Endothelial cell of umbilical vein (primary cell): ENCODE measurements at regions not wholly inside any gene's neighbourhood (a gene's known extent, or its start where the extent isn't known, plus 50 kb on each side); places are given as distances from the start of the nearest gene placed in this dataset.
A peak's percentile ranks its signal among the peaks of the same experiment; 100 is the strongest.

Experiments used
- BruUV-seq: library from RNA; stranded (reverse); fragments of 400-500 nt; replicated peaks from 2 replicates; lab custom pipeline; 2021; lab: Mats Ljungman, UMichigan
- CTCF ChIA-PET: fragments of 300-600, 350-600 bp; sonication (Branson Sonifier 250); formaldehyde crosslinking; loops from one replicate; lab custom pipeline; 2021; ENCODE audit warnings: antibody characterized with exemption, inconsistent platforms; lab: Charles Lee
- POLR2A ChIA-PET: fragments of 300-600, 350-600 bp; sonication (Branson Sonifier 250); formaldehyde crosslinking; loops from one replicate; lab custom pipeline; 2021; ENCODE audit warnings: antibody characterized with exemption, inconsistent platforms; lab: Charles Lee
- DNase-seq: peaks from one replicate; pipeline ENCODE4 v3.0.0-alpha.2; 2011; ENCODE audit warnings: low read depth, low spot score
- FAIRE-seq: peaks from 2 replicates; lab custom pipeline; 2011; peaks lifted over from hg19 to GRCh38; lab: Jason Lieb, UNC
- H2AFZ ChIP-seq: 2 replicates; pipeline ENCODE4 v1.6.0; 2012; ENCODE audit warnings: low read depth, low read length, control low read depth, inconsistent platforms
- H3K27ac ChIP-seq: 2 replicates; pipeline ENCODE4 v1.5.1; 2011; ENCODE audit warnings: low read depth, mild to moderate bottlenecking, control low read depth, low read length, moderate library complexity; ENCODE audit not compliant: insufficient read depth
- H3K27me3 ChIP-seq, 2 experiments: 2 replicates each; pipeline versions ENCODE4 v1.6.0 to v1.6.1; 2011; ENCODE audit warnings: low read length in 2 of 2, mixed read lengths in 1 of 2; ENCODE audit not compliant: control insufficient read depth in 2 of 2, insufficient read depth in 2 of 2
- H3K36me3 ChIP-seq, 2 experiments: 2 replicates in 1 of 2; 3 replicates in 1 of 2; pipeline ENCODE4 v1.5.1; 2011; ENCODE audit warnings: low read length in 2 of 2, mild to moderate bottlenecking in 1 of 2, moderate library complexity in 1 of 2; ENCODE audit not compliant: control insufficient read depth in 2 of 2, insufficient read depth in 2 of 2; ENCODE audit errors: extremely low read depth in 1 of 2
- H3K4me1 ChIP-seq: 3 replicates; pipeline ENCODE4 v1.5.1; 2011; ENCODE audit warnings: mild to moderate bottlenecking, low read length; ENCODE audit not compliant: control insufficient read depth, insufficient read depth; ENCODE audit errors: extremely low read depth
- H3K4me2 ChIP-seq: 2 replicates; pipeline ENCODE4 v1.6.1; 2011; ENCODE audit warnings: low read length, control low read depth, mixed read lengths; ENCODE audit not compliant: insufficient read depth
- H3K4me3 ChIP-seq, 3 experiments: fragments of 200-600 bp in 1 of 3; sonication (generic), shearing (Covaris generic) in 1 of 3; replicated peaks in 1 of 3; 2 replicates each; pipeline ENCODE4 v1.5.1; 2011 to 2016; ENCODE audit warnings: control low read depth in 3 of 3, low read length in 3 of 3, mild to moderate bottlenecking in 2 of 3, inconsistent platforms in 1 of 3, low read depth in 1 of 3, moderate library complexity in 1 of 3; ENCODE audit not compliant: insufficient read depth in 1 of 3
- H3K79me2 ChIP-seq: 2 replicates; pipeline ENCODE4 v1.6.0; 2012; ENCODE audit warnings: low read length, inconsistent platforms; ENCODE audit not compliant: control insufficient read depth, insufficient read depth
- H3K9ac ChIP-seq: replicated peaks from 2 replicates; pipeline ENCODE3; 2011; ENCODE audit warnings: low read length, control low read depth; ENCODE audit not compliant: insufficient read depth; ENCODE audit errors: extremely low read depth
- H3K9me1 ChIP-seq: replicated peaks from 3 replicates; pipeline ENCODE4 v1.6.0; 2011; ENCODE audit warnings: mild to moderate bottlenecking, low read length; ENCODE audit not compliant: control insufficient read depth, insufficient read depth; ENCODE audit errors: extremely low read depth
- H3K9me3 ChIP-seq: replicated peaks from 2 replicates; pipeline ENCODE4 v1.5.1; 2012; ENCODE audit warnings: low read length, inconsistent platforms; ENCODE audit not compliant: control insufficient read depth, insufficient read depth
- H4K20me1 ChIP-seq: replicated peaks from 2 replicates; pipeline ENCODE3; 2011; ENCODE audit warnings: mild to moderate bottlenecking, low read length; ENCODE audit not compliant: control insufficient read depth, insufficient read depth; ENCODE audit errors: extremely low read depth
- EZH2 ChIP-seq: IDR thresholded peaks from 2 replicates; pipeline ENCODE4 v1.6.1; 2012; ENCODE audit warnings: borderline replicate concordance, low read depth, mild to moderate bottlenecking, moderate library complexity, low read length, inconsistent platforms; ENCODE audit not compliant: severe bottlenecking
- FOS ChIP-seq: IDR thresholded peaks from 2 replicates; pipeline ENCODE4 v1.6.1; 2011; ENCODE audit warnings: mild to moderate bottlenecking, low read length, moderate library complexity, borderline replicate concordance; ENCODE audit not compliant: insufficient read depth
- GATA2 ChIP-seq: IDR thresholded peaks from 2 replicates; pipeline ENCODE4 v1.7.0; 2011; ENCODE audit warnings: low read depth, mild to moderate bottlenecking, moderate library complexity, mixed read lengths, low read length; ENCODE audit not compliant: insufficient read length, insufficient read depth
- JUN ChIP-seq: IDR thresholded peaks from 2 replicates; pipeline ENCODE4 v1.6.1; 2011; ENCODE audit warnings: borderline replicate concordance, low read depth; ENCODE audit not compliant: insufficient read length, insufficient read depth
- MYC ChIP-seq: IDR thresholded peaks from one replicate; pipeline ENCODE4 v1.6.1; 2011; ENCODE audit warnings: mild to moderate bottlenecking, low read depth, low read length
- POLR2A ChIP-seq: IDR thresholded peaks from 2 replicates; pipeline ENCODE4 v1.6.1; 2012; ENCODE audit warnings: low read depth, mild to moderate bottlenecking, control low read depth, low read length
- POLR2AphosphoS5 ChIP-seq: IDR thresholded peaks from 2 replicates; pipeline ENCODE4 v1.6.1; 2012; ENCODE audit warnings: low read depth, mild to moderate bottlenecking, control low read depth, low read length, moderate library complexity; ENCODE audit not compliant: insufficient read depth
- dilution Hi-C: fragments of 300-500 bp; cut with MboI; formaldehyde crosslinking; loops from one replicate; pipeline ENCODE4 v1.15.0; 2019; ENCODE audit warnings: low sequenced_read_pairs; ENCODE audit not compliant: extremely low pct_ligation_motif_present
- intact Hi-C: fragments of 100-400 bp; cut with micrococcal nuclease; formaldehyde crosslinking; loops from one replicate; pipeline ENCODE4 v1.10.0; 2022
- TF ChIP-seq, protein P1 (sequence below): IDR thresholded peaks from 2 replicates; pipeline ENCODE4 v1.6.1; 2011; ENCODE audit not compliant: insufficient read depth, insufficient read length
- TF ChIP-seq, protein P2 (sequence below), 2 donors: IDR thresholded peaks; 1 replicate in 1 of 2; 2 replicates in 1 of 2; pipeline ENCODE4 v1.5.1; 2011; ENCODE audit warnings: low read length in 2 of 2, mild to moderate bottlenecking in 2 of 2, moderate library complexity in 2 of 2, control low read depth in 1 of 2, inconsistent platforms in 1 of 2, low read depth in 1 of 2; ENCODE audit not compliant: insufficient read depth in 1 of 2; ENCODE audit errors: extremely low read depth in 1 of 2

DNA sequence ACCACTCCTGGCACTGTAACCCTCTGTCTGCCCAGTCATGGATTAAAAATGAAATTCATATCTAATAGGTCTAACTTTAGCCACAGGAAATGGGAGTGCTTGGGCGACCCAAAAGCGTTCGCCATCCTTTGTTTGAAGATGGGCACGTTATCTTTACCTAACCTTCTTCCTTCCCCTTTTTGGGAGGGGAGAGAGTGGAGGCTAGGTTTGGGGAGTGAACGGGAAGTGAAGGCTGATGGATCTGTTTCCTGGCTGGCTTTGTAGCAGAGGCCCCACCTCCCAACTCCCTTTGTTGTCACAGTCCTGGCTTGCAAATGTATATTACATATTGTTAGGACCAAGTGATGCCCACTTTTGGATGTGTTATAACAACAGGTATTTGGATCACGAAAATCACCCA is 98.1 kb upstream of the ARHGEF3 start:
- dilution Hi-C loops = no loop called here
- no TSS peak for BruUV-seq
- ChIA-PET POLR2A (no interaction called here), CTCF (no interaction called here)
- Histone ChIP-seq H3K9me1 (no peaks in the 10 kb centered on the region), H3K27ac (peak overlapping the region; percentile 10), H3K9me3 (no peaks in the 10 kb centered on the region), H3K27me3 (no peaks in the 10 kb centered on the region), H2AFZ (peak overlapping the region; percentile 97), H3K36me3 (no peaks in the 10 kb centered on the region), H4K20me1 (no peaks in the 10 kb centered on the region), H3K4me3 (no peak overlapping the region), H3K4me1 (peaks cover 10% of the 10 kb centered on the region), H3K79me2 (no peaks in the 10 kb centered on the region), H3K9ac (no peak overlapping the region), H3K4me2 (peak overlapping the region; percentile 34)
- TF ChIP-seq POLR2A (no peak), EZH2 (no peak), FOS (no peak), MYC (no peak), POLR2AphosphoS5 (no peak), GATA2 (no peak), JUN (no peak)
- TF ChIP-seq, protein P1, sequence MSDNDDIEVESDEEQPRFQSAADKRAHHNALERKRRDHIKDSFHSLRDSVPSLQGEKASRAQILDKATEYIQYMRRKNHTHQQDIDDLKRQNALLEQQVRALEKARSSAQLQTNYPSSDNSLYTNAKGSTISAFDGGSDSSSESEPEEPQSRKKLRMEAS = no peak
- TF ChIP-seq, protein P2, sequence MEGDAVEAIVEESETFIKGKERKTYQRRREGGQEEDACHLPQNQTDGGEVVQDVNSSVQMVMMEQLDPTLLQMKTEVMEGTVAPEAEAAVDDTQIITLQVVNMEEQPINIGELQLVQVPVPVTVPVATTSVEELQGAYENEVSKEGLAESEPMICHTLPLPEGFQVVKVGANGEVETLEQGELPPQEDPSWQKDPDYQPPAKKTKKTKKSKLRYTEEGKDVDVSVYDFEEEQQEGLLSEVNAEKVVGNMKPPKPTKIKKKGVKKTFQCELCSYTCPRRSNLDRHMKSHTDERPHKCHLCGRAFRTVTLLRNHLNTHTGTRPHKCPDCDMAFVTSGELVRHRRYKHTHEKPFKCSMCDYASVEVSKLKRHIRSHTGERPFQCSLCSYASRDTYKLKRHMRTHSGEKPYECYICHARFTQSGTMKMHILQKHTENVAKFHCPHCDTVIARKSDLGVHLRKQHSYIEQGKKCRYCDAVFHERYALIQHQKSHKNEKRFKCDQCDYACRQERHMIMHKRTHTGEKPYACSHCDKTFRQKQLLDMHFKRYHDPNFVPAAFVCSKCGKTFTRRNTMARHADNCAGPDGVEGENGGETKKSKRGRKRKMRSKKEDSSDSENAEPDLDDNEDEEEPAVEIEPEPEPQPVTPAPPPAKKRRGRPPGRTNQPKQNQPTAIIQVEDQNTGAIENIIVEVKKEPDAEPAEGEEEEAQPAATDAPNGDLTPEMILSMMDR (IDR thresholded peaks at IDR 0.05; ENCODE audit: extremely low read depth in 1 of 2, insufficient read depth in 1 of 2, low read depth in 1 of 2, low read length in 2 of 2) = no peak
- DNase-seq (no peak), FAIRE-seq (peak; percentile 75)
- intact Hi-C loops = no loop called here
